ENCODE measurements at regions not wholly inside any gene's neighbourhood (a gene's known extent, or its start where the extent isn't known, plus 50 kb on each side); places are given as distances from the start of the nearest gene placed in this dataset.

GRCh38 chr13:91155512-91156114 lies 191.9 kb upstream of the MIR17HG start:
- no peak for DNase-seq (ENCODE audit: low read depth in 2 of 2)

GRCh38 chr13:91157273-91158016 lies 190.0 kb upstream of the MIR17HG start:
- DNase-seq (ENCODE audit: low read depth in 2 of 2) = no peak

- no peak for DNase-seq (ENCODE audit: low read depth in 2 of 2)
These were observed 189.5 kb upstream of the MIR17HG start for GRCh38 chr13:91158017-91158395.

- no peak for DNase-seq (ENCODE audit: low read depth in 2 of 2)
These were observed 185.3 kb upstream of the MIR17HG start for GRCh38 chr13:91162180-91162579.

- no peak for DNase-seq (ENCODE audit: low read depth in 2 of 2)
These were observed 184.9 kb upstream of the MIR17HG start for GRCh38 chr13:91162589-91162988.

- DNase-seq (ENCODE audit: low read depth in 2 of 2) = no peak
These were observed 181.7 kb upstream of the MIR17HG start for GRCh38 chr13:91165758-91166157.

- DNase-seq (ENCODE audit: low read depth in 2 of 2) = no peak
These were observed 180.6 kb upstream of the MIR17HG start for GRCh38 chr13:91166714-91167511.

GRCh38 chr13:91167706-91168385 lies 179.6 kb upstream of the MIR17HG start:
- no peak for DNase-seq (ENCODE audit: low read depth in 2 of 2)

- DNase-seq (ENCODE audit: low read depth in 2 of 2) = no peak
These were observed 179.1 kb upstream of the MIR17HG start for GRCh38 chr13:91168386-91168711.

GRCh38 chr13:91169321-91170050 lies 178.0 kb upstream of the MIR17HG start:
- no peak for DNase-seq (ENCODE audit: low read depth in 2 of 2)

GRCh38 chr13:91172160-91172559 lies 175.3 kb upstream of the MIR17HG start:
- no peak for DNase-seq (ENCODE audit: low read depth in 2 of 2)

GRCh38 chr13:91174886-91175501 lies 172.5 kb upstream of the MIR17HG start:
- no peak for DNase-seq (ENCODE audit: low read depth in 2 of 2)

- no peak for DNase-seq (ENCODE audit: low read depth in 2 of 2)
These were observed 169.4 kb upstream of the MIR17HG start for GRCh38 chr13:91178099-91178498.

- no peak for DNase-seq (ENCODE audit: low read depth in 2 of 2)
These were observed 165.6 kb upstream of the MIR17HG start for GRCh38 chr13:91181892-91182291.

- no peak for DNase-seq (ENCODE audit: low read depth in 2 of 2)
These were observed 163.1 kb upstream of the MIR17HG start for GRCh38 chr13:91184244-91184926.

- no peak for DNase-seq (ENCODE audit: low read depth in 2 of 2)
These were observed 162.1 kb upstream of the MIR17HG start for GRCh38 chr13:91185294-91185863.

- DNase-seq (ENCODE audit: low read depth in 2 of 2) = no peak
These were observed 160.0 kb upstream of the MIR17HG start for GRCh38 chr13:91187522-91187921.

GRCh38 chr13:91189506-91189905 lies 158.0 kb upstream of the MIR17HG start:
- no peak for DNase-seq (ENCODE audit: low read depth in 2 of 2)

GRCh38 chr13:91193358-91193757 lies 154.1 kb upstream of the MIR17HG start:
- DNase-seq (ENCODE audit: low read depth in 2 of 2) = no peak

- no peak for DNase-seq (ENCODE audit: low read depth in 2 of 2)
These were observed 151.7 kb upstream of the MIR17HG start for GRCh38 chr13:91195789-91196188.
